ENCODE measurements at regions not wholly inside any gene's neighbourhood (a gene's known extent, or its start where the extent isn't known, plus 50 kb on each side); places are given as distances from the start of the nearest gene placed in this dataset.

DNA sequence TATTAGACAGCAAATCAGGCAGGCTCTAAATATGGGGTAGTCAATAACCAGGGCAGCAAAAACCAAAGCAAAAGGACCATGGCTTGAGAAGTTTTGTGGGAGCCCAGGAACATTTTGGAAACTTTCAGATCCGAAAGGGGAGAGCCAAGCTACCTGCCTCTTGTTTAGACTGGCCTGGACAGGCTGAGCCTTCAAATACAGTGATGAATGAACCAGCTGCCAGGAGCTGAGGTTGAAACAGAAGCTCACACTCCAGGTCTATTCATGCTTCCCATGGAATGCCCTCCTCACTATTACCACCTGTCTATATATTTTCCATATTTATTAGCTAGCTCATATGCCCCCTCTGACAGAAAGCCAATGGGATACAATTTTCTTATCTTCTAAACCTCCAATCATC is 150.8 kb upstream of the SLC44A1 start:
- intact Hi-C loops (cut with micrococcal nuclease), result no loop called here
- no peaks in the 10 kb centered on the region for H3K9me3 Mint-ChIP-seq
- H3K4me3 Mint-ChIP-seq, result no peak overlapping the region
- CTCF ChIA-PET, result no interaction called here
- ATAC-seq (ENCODE audit: low read depth) (no peak), DNase-seq (no peak)
- TF ChIP-seq, protein P1, sequence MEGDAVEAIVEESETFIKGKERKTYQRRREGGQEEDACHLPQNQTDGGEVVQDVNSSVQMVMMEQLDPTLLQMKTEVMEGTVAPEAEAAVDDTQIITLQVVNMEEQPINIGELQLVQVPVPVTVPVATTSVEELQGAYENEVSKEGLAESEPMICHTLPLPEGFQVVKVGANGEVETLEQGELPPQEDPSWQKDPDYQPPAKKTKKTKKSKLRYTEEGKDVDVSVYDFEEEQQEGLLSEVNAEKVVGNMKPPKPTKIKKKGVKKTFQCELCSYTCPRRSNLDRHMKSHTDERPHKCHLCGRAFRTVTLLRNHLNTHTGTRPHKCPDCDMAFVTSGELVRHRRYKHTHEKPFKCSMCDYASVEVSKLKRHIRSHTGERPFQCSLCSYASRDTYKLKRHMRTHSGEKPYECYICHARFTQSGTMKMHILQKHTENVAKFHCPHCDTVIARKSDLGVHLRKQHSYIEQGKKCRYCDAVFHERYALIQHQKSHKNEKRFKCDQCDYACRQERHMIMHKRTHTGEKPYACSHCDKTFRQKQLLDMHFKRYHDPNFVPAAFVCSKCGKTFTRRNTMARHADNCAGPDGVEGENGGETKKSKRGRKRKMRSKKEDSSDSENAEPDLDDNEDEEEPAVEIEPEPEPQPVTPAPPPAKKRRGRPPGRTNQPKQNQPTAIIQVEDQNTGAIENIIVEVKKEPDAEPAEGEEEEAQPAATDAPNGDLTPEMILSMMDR (IDR thresholded peaks at IDR 0.05), result no peak
- peaks cover 2% of the 10 kb centered on the region for H3K27me3 Mint-ChIP-seq
- H3K4me1 Mint-ChIP-seq, result no peaks in the 10 kb centered on the region
- H3K27ac Mint-ChIP-seq, result no peak overlapping the region
- H3K36me3 Mint-ChIP-seq (ENCODE audit: low read depth), result no peaks in the 10 kb centered on the region
- POLR2A ChIA-PET, result no interaction called here

DNA sequence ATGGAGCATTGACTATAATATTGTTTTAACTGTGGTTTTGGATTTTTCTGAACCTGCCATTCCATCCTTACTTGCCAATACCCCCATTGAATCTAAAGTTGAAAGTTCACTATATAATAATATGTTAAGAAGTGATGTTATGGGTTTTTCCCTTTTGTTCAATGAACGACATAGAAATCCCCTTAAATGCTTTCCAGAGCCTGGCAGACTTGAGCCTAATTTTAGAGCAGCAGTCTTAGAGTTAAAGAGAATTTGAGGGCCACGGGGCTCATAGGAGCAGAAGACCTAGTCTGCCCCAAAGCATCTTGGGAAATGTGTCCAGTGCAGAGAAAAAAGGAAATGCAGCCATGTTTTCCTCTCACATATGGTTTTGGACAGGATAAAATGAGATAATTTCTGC is 146.1 kb upstream of the SLC44A1 start:
- intact Hi-C loops (cut with micrococcal nuclease), result no loop called here
- no peaks in the 10 kb centered on the region for H3K27me3 Mint-ChIP-seq

DNA sequence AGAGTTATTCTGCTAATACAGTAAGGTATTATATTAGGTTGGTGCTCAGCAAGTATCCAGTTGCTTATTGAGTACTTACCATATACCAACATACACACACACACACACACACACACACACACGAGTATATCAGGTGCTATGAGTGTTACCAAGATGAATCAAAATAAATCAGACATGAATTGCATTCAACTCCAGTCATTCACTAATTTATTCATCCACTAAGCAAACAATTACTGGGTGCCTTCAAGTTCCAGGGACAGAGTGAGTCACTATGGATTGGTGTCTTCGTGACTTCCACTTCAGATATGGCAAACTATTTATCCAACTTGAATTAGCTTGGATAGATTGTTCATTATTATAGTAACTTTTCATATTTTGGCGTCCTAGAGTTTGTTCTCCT is 140.7 kb upstream of the SLC44A1 start:
- TF ChIP-seq, protein P1 (IDR thresholded peaks at IDR 0.05), result no peak
- ChIA-PET POLR2A (no interaction called here), CTCF (no interaction called here)
- Mint-ChIP-seq H3K27me3 (no peaks in the 10 kb centered on the region), H3K4me1 (no peaks in the 10 kb centered on the region), H3K9me3 (no peaks in the 10 kb centered on the region), H3K36me3 (ENCODE audit: low read depth) (no peaks in the 10 kb centered on the region), H3K4me3 (no peak overlapping the region), H3K27ac (no peak overlapping the region)
- DNase-seq (no peak), ATAC-seq (ENCODE audit: low read depth) (no peak)
- intact Hi-C loops (cut with micrococcal nuclease), result no loop called here

More for the DNA sequence above, 146.1 kb upstream of the SLC44A1 start:
- DNase-seq, result no peak
- H3K4me1 Mint-ChIP-seq, result no peaks in the 10 kb centered on the region
- no peak overlapping the region for H3K4me3 Mint-ChIP-seq
- TF ChIP-seq, protein P1 (IDR thresholded peaks at IDR 0.05), result no peak
- ATAC-seq (ENCODE audit: low read depth), result no peak
- H3K36me3 Mint-ChIP-seq (ENCODE audit: low read depth), result no peaks in the 10 kb centered on the region
- H3K27ac Mint-ChIP-seq, result no peak overlapping the region
- CTCF ChIA-PET, result no interaction called here
- no peaks in the 10 kb centered on the region for H3K9me3 Mint-ChIP-seq
- POLR2A ChIA-PET, result no interaction called here

DNA sequence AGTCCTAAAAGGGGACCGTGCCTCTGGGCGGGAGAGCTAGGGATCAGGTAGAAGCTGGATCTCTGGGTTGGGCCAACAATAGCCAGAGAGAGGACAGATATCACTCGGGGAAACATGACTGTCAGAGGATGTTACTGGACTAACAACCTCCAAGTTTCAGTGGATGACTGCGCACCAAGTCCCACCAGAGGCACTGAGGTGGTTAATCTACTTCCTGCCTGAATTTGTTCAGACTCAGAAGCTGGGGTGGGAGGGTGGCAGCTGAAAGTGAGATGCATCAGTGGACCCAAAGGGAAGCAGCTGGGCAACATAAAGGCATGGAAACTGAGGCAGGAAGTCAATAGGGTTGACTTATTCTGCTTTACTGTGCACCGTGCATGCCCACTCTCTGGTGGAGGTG is 130.1 kb upstream of the SLC44A1 start:
- ChIA-PET CTCF (no interaction called here), POLR2A (no interaction called here)
- H3K4me3 Mint-ChIP-seq, result no peak overlapping the region

DNA sequence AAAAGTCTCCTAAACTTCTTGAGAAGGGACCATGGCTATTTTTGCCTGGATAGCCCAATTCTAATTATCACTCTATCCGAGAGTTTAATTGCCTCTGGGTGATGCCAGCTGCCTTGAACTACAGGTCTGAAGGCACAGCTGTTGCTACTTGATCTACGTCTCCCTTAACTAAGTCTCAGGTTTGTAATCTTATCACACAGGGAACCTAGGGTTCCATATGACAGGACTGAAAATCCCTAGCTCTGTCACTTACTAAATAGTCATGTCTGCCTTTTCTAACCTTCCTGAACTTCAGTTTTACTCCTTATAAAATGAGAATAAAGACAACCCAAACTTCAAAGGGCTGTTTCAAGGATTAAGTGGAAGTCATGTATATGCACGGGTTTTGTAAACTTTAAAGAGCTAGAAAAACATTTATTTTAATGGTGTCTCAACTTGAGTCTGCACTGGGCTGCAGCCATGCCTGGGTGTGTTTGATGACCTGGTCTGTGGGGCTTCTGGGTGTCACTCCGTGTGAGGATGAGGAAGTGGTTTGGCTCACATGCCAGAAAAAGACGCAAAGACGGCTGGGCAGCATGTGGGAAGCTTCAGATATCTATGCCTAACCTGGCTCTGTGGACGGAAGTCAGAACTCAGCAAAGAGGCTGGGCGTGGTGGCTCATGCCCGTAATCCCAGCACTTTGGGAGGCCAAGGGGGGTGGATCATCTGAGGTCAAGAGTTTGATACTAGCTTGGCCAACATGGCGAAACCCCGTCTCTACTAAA is 129.3 kb upstream of the SLC44A1 start:
- no peaks in the 10 kb centered on the region for H3K36me3 Mint-ChIP-seq (ENCODE audit: low read depth)
- no peaks in the 10 kb centered on the region for H3K9me3 Mint-ChIP-seq
- peaks cover 19% of the 10 kb centered on the region for H3K4me1 Mint-ChIP-seq
- ATAC-seq (ENCODE audit: low read depth) (peak; percentile 37), DNase-seq (no peak)
- TF ChIP-seq, protein P1 (IDR thresholded peaks at IDR 0.05), result no peak
- ChIA-PET POLR2A (no interaction called here), CTCF (no interaction called here)
- peak overlapping the region; percentile 4 for H3K4me3 Mint-ChIP-seq
- intact Hi-C loops (cut with micrococcal nuclease), result no loop called here
- peaks cover under 1% of the 10 kb centered on the region for H3K27me3 Mint-ChIP-seq
- H3K27ac Mint-ChIP-seq, result no peak overlapping the region

More for the DNA sequence above, 130.1 kb upstream of the SLC44A1 start:
- DNase-seq, result no peak
- Mint-ChIP-seq H3K27me3 (peaks cover 3% of the 10 kb centered on the region), H3K9me3 (no peaks in the 10 kb centered on the region), H3K4me1 (peaks cover 19% of the 10 kb centered on the region), H3K27ac (no peak overlapping the region), H3K36me3 (ENCODE audit: low read depth) (no peaks in the 10 kb centered on the region)
- TF ChIP-seq, protein P1 (IDR thresholded peaks at IDR 0.05), result no peak
- intact Hi-C loops (cut with micrococcal nuclease), result no loop called here
- no peak for ATAC-seq (ENCODE audit: low read depth)
